Right atrium auricular region (tissue), 2 donors: ENCODE measurements at regions not wholly inside any gene's neighbourhood (a gene's known extent, or its start where the extent isn't known, plus 50 kb on each side); places are given as distances from the start of the nearest gene placed in this dataset.

Experiments used
- DNase-seq: peaks from one replicate; pipeline ENCODE4 v3.0.0-alpha.2; 2019; ENCODE audit warnings: low spot score
- H3K27ac ChIP-seq, 2 donors: fragments of 200-600 bp; sonication (generic); 1 replicate in 1 of 2; 2 replicates in 1 of 2; pipeline ENCODE4 v1.5.1; 2016 to 2019
- H3K27me3 ChIP-seq, 2 donors: fragments of 200-600 bp; sonication (generic); one replicate each; pipeline versions ENCODE4 v1.5.1 to v1.6.0; 2017 to 2019
- H3K36me3 ChIP-seq: fragments of 200-600 bp; sonication (generic); one replicate; pipeline ENCODE4 v1.5.1; 2016
- H3K4me1 ChIP-seq, 2 donors: fragments of 200-600 bp; sonication (generic); one replicate each; pipeline versions ENCODE4 v1.5.1 to v1.6.0; 2017 to 2019
- H3K4me3 ChIP-seq, 2 donors: fragments of 200-600 bp; sonication (generic); 1 replicate in 1 of 2; 2 replicates in 1 of 2; pipeline ENCODE4 v1.5.1; 2017 to 2019; ENCODE audit warnings: mild to moderate bottlenecking in 1 of 2, moderate library complexity in 1 of 2
- H3K9me3 ChIP-seq, 2 donors: fragments of 200-600 bp; sonication (generic); one replicate each; pipeline ENCODE4 v1.5.1; 2019
- TF ChIP-seq, protein P1 (sequence below), 2 donors: fragments of 200-600 bp; sonication (generic); IDR thresholded peaks; one replicate each; pipeline ENCODE4 v1.5.1; 2019; ENCODE audit warnings: antibody characterized with exemption in 2 of 2

DNA sequence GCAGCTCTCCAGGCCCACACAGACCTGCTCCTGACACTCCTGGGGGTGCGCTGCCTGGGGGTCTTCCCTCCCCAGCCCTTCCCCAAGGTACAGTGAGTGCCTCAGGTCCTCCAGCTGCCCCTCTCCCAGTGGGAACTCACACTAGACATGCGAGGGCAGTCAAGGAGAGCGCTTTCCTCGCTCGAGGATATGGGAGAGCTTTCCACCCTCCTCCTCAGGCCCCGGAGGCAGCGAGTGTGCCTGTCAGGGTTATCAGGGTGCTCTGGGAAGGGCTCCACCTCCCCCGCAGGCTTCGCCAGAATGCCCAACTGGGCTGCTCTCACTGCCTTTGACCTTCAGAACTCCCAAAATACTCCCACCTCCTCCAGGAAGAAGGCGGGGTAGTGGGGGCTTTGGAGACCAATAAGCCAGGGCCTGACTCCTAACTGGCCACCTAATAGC lies 85.7 kb upstream of the LAPTM4A start:
- Histone ChIP-seq H3K4me3 (no peak overlapping the region), H3K27ac (no peak overlapping the region), H3K4me1 (no peaks in the 10 kb centered on the region), H3K36me3 (no peaks in the 10 kb centered on the region), H3K27me3 (no peaks in the 10 kb centered on the region), H3K9me3 (no peaks in the 10 kb centered on the region)
- DNase-seq, result no peak
- TF ChIP-seq, protein P1, sequence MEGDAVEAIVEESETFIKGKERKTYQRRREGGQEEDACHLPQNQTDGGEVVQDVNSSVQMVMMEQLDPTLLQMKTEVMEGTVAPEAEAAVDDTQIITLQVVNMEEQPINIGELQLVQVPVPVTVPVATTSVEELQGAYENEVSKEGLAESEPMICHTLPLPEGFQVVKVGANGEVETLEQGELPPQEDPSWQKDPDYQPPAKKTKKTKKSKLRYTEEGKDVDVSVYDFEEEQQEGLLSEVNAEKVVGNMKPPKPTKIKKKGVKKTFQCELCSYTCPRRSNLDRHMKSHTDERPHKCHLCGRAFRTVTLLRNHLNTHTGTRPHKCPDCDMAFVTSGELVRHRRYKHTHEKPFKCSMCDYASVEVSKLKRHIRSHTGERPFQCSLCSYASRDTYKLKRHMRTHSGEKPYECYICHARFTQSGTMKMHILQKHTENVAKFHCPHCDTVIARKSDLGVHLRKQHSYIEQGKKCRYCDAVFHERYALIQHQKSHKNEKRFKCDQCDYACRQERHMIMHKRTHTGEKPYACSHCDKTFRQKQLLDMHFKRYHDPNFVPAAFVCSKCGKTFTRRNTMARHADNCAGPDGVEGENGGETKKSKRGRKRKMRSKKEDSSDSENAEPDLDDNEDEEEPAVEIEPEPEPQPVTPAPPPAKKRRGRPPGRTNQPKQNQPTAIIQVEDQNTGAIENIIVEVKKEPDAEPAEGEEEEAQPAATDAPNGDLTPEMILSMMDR (IDR thresholded peaks at IDR 0.05), result no peak

DNA sequence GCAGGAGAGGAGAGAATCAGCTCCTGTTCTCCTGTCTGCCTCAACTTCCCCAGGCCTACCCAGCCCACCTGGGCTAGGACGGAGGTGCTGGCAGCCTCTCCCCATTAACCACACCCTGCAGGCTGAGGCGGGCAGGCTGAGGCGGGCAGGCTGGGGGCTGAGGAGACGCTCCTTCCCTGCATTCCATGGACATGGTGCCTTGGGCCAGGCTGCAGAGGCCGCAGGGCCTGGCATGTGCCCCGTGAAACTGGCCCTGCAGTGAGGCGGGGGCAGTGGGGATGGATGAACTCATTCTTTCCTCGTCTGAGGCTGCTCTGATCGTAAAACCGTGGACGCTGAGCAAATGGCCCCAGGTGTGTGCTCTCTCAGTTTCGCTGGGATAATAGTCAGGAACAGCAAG lies 84.7 kb upstream of the LAPTM4A start:
- Histone ChIP-seq H3K27ac (no peak overlapping the region), H3K4me3 (no peak overlapping the region), H3K36me3 (no peaks in the 10 kb centered on the region), H3K27me3 (no peaks in the 10 kb centered on the region), H3K9me3 (no peaks in the 10 kb centered on the region), H3K4me1 (no peaks in the 10 kb centered on the region)
- DNase-seq, result no peak
- TF ChIP-seq, protein P1 (IDR thresholded peaks at IDR 0.05), result no peak

DNA sequence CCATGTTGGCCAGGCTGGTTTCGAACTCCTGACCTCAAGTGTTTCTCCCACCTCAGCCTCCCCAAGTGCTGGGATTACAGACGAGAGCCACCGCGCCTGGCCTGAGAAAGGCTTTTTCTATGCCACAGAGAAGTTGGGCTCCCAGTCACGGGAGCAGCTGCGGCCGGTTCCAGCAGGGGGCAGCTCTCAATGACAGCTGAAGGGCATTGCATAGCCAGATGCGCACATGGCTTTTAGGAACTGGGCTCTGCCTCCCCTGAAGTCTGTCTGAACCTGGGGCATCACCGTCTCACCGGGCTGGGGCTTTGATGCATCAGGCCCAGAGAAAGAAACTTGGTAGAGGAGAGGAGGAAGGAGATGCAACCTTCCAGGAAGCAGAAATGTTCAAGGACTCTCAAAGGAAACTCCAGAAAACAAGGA lies 84.2 kb upstream of the LAPTM4A start:
- H3K4me3 ChIP-seq, result no peak overlapping the region
- no peaks in the 10 kb centered on the region for H3K27me3 ChIP-seq
- DNase-seq, result no peak
- H3K9me3 ChIP-seq, result no peaks in the 10 kb centered on the region
- no peaks in the 10 kb centered on the region for H3K36me3 ChIP-seq
- no peak overlapping the region for H3K27ac ChIP-seq
- TF ChIP-seq, protein P1 (IDR thresholded peaks at IDR 0.05), result peak in 1 of 2 donors; percentile 65
- no peaks in the 10 kb centered on the region for H3K4me1 ChIP-seq

DNA sequence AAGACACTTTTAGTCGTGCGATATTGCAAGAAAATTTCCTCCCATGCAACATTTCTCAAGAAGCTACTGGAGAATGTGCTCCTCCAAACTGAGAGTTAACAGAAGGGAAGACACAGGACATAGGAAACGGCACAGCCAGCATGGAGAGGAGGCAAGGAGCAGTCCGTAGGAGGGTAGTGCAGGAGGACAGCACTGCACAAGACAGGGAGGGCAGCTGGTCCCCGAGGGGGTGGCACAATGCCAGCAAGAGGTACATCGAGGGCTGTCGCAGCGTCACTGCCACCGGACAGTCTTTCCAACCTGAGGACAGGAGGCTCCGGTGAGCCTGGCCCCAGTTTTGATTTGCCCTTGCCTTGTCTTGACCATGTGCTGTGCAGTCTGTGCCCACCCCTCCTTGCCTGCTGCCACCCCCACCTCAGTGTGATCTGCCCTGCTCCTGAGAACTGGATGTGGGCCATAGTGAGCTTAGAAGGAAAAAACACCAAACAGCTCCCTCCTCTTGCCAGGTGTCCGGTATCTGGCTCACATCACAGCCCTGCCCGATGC lies 81.6 kb upstream of the LAPTM4A start:
- Histone ChIP-seq H3K9me3 (no peaks in the 10 kb centered on the region), H3K27me3 (no peaks in the 10 kb centered on the region), H3K4me3 (no peak overlapping the region), H3K27ac (no peak overlapping the region), H3K36me3 (no peaks in the 10 kb centered on the region), H3K4me1 (no peaks in the 10 kb centered on the region)
- DNase-seq, result no peak
- TF ChIP-seq, protein P1 (IDR thresholded peaks at IDR 0.05), result no peak

DNA sequence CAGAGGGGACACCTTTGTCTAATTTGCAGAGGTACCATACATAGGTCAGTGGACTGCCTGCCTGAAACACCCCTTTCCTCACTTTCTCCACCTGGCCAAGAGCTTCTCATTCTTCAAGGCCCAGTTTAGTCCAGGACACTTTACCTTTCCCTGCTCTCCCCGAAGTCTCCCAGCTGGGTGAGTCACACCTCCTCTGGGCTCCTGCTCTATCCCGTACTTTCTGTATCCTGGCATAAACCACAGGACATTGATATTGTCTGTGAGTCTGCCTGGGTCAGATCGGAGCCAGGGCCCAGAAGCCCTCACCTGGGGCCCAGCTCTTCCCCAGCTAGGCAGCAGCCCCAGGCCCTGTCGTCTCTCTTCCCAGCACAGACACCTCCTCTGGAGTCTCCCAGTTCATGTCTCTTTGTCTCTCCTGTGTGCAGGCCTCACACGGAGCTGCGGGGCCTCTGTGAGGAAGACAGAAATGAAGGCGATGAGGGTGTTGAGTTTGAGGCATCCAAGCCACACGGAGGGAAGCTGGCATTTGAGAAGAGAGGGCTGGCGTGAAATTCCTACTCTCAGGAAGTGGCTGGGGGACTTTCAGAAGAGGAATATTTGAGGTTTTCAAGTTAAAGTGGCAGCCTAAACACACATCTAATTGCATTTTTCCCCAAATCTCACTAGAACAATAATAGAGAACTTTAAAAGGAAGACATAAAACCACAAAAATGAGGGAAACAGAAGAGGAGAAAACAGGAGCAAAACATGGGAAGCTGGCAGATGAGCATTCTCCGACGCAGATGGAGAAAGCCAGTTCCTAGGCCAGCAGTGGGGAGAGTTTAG lies 79.6 kb upstream of the LAPTM4A start:
- TF ChIP-seq, protein P1 (IDR thresholded peaks at IDR 0.05), result no peak

More for the DNA sequence above, 79.6 kb upstream of the LAPTM4A start:
- no peak for DNase-seq
- Histone ChIP-seq H3K9me3 (no peaks in the 10 kb centered on the region), H3K4me3 (no peak overlapping the region), H3K4me1 (no peaks in the 10 kb centered on the region), H3K36me3 (no peaks in the 10 kb centered on the region), H3K27me3 (no peaks in the 10 kb centered on the region), H3K27ac (no peak overlapping the region)
